ENCODE measurements at regions not wholly inside any gene's neighbourhood (a gene's known extent, or its start where the extent isn't known, plus 50 kb on each side); places are given as distances from the start of the nearest gene placed in this dataset.

GRCh38 chr3:80263260-80263659 is 495.5 kb upstream of the ROBO1 start:
- TF ChIP-seq, protein P1, sequence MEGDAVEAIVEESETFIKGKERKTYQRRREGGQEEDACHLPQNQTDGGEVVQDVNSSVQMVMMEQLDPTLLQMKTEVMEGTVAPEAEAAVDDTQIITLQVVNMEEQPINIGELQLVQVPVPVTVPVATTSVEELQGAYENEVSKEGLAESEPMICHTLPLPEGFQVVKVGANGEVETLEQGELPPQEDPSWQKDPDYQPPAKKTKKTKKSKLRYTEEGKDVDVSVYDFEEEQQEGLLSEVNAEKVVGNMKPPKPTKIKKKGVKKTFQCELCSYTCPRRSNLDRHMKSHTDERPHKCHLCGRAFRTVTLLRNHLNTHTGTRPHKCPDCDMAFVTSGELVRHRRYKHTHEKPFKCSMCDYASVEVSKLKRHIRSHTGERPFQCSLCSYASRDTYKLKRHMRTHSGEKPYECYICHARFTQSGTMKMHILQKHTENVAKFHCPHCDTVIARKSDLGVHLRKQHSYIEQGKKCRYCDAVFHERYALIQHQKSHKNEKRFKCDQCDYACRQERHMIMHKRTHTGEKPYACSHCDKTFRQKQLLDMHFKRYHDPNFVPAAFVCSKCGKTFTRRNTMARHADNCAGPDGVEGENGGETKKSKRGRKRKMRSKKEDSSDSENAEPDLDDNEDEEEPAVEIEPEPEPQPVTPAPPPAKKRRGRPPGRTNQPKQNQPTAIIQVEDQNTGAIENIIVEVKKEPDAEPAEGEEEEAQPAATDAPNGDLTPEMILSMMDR (IDR thresholded peaks at IDR 0.05) = no peak
- TF ChIP-seq POLR2A (IDR thresholded peaks at IDR 0.05) = no peak
- no peak for ATAC-seq
- intact Hi-C loops (cut with DNase I) = no loop called here

DNA sequence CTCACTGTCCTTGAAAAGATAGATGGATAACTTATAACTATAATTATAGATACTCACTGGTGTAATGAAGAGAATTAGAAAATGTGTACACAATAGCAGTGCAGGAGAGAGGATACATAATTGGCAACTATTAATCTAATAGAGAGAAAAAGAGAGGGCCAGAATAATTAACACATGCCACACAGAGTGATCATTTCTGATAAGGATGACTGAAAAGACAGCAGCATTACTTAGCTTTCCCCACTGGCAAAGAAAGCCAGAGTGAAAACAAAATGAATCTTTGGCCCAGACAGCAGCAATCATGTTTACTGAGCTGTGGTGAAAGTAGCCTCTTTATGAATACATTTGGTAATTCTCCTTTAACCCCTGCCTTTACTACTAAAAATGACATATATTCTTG is 493.3 kb upstream of the ROBO1 start:
- Histone ChIP-seq H3K4me1 (no peaks in the 10 kb centered on the region), H3K27me3 (no peaks in the 10 kb centered on the region), H3K9me3 (no peaks in the 10 kb centered on the region), H3K36me3 (replicated peaks in 1 of 2; ENCODE audit: insufficient read depth in 1 of 2, low read depth in 2 of 2) (no peaks in the 10 kb centered on the region), H3K27ac (no peak overlapping the region), H3K4me3 (no peak overlapping the region)
- intact Hi-C loops (cut with DNase I) = no loop called here
- ATAC-seq (no peak), DNase-seq (no peak)
- TF ChIP-seq POLR2A (IDR thresholded peaks at IDR 0.05) = no peak
- TF ChIP-seq, protein P1 (IDR thresholded peaks at IDR 0.05) = no peak

More at GRCh38 chr3:80263260-80263659, 495.5 kb upstream of the ROBO1 start:
- Histone ChIP-seq H3K4me3 (no peak overlapping the region), H3K9me3 (no peaks in the 10 kb centered on the region), H3K36me3 (replicated peaks in 1 of 2; ENCODE audit: insufficient read depth in 1 of 2, low read depth in 2 of 2) (no peaks in the 10 kb centered on the region), H3K27ac (no peak overlapping the region), H3K27me3 (no peaks in the 10 kb centered on the region), H3K4me1 (no peaks in the 10 kb centered on the region)
- DNase-seq = no peak
- 20 to 40% methylated on average over 3 of the region's 3 CpGs for WGBS, 2 donors

DNA sequence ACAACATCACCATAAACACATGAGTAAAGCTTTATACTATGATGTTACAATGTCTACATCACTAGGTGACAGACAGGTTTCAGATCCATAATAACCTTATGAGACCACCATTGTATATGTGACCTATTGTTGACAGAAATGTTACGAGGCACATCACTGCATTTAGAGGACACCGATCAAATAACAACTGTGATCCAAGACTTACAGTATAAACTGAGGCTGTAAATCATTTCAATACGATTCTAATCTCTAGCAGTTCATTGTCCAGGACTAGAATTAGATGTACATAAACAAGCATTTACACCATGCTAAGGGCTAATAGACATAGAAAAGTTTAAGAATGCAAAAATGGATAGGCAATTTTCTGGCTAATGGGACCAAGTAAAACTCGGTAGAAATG is 491.9 kb upstream of the ROBO1 start:
- intact Hi-C loops (cut with DNase I) = no loop called here
- 55 to 59% methylated on average over 4 of the region's 4 CpGs for WGBS, 2 donors
- TF ChIP-seq POLR2A (IDR thresholded peaks at IDR 0.05) = no peak
- TF ChIP-seq, protein P1 (IDR thresholded peaks at IDR 0.05) = no peak

GRCh38 chr3:80252113-80252512 is 484.3 kb upstream of the ROBO1 start:
- ATAC-seq (no peak), DNase-seq (no peak)
- no peaks in the 10 kb centered on the region for H3K9me3 ChIP-seq
- no peak overlapping the region for H3K4me3 ChIP-seq
- H3K4me1 ChIP-seq = no peaks in the 10 kb centered on the region
- TF ChIP-seq, protein P1 (IDR thresholded peaks at IDR 0.05) = no peak
- TF ChIP-seq POLR2A (IDR thresholded peaks at IDR 0.05) = no peak
- no peaks in the 10 kb centered on the region for H3K36me3 ChIP-seq (replicated peaks in 1 of 2; ENCODE audit: insufficient read depth in 1 of 2, low read depth in 2 of 2)
- intact Hi-C loops (cut with DNase I) = no loop called here
- H3K27ac ChIP-seq = no peak overlapping the region
- WGBS, 2 donors = 84 to 95% methylated on average over 2 of the region's 2 CpGs
- no peaks in the 10 kb centered on the region for H3K27me3 ChIP-seq

More for the DNA sequence above, 491.9 kb upstream of the ROBO1 start:
- Histone ChIP-seq H3K27ac (no peak overlapping the region), H3K27me3 (no peaks in the 10 kb centered on the region), H3K36me3 (replicated peaks in 1 of 2; ENCODE audit: insufficient read depth in 1 of 2, low read depth in 2 of 2) (no peaks in the 10 kb centered on the region), H3K4me1 (no peaks in the 10 kb centered on the region), H3K9me3 (no peaks in the 10 kb centered on the region), H3K4me3 (no peak overlapping the region)
- ATAC-seq (no peak), DNase-seq (no peak)

- no peak overlapping the region for H3K27ac ChIP-seq
- TF ChIP-seq POLR2A (IDR thresholded peaks at IDR 0.05) = no peak
- TF ChIP-seq, protein P1 (IDR thresholded peaks at IDR 0.05) = no peak
- H3K36me3 ChIP-seq (replicated peaks in 1 of 2; ENCODE audit: insufficient read depth in 1 of 2, low read depth in 2 of 2) = no peaks in the 10 kb centered on the region
- DNase-seq = no peak
- no peaks in the 10 kb centered on the region for H3K9me3 ChIP-seq
- 62 to 63% methylated on average over 3 of the region's 3 CpGs for WGBS, 2 donors
- H3K27me3 ChIP-seq = no peaks in the 10 kb centered on the region
- H3K4me1 ChIP-seq = no peaks in the 10 kb centered on the region
- H3K4me3 ChIP-seq = no peak overlapping the region
- ATAC-seq = no peak
- intact Hi-C loops (cut with DNase I) = no loop called here
Observed at GRCh38 chr3:80247766-80248165, 480.0 kb upstream of the ROBO1 start.
